Endothelial cell of umbilical vein (primary cell): ENCODE measurements at regions not wholly inside any gene's neighbourhood (a gene's known extent, or its start where the extent isn't known, plus 50 kb on each side); places are given as distances from the start of the nearest gene placed in this dataset.

Experiments
- BruUV-seq: library from RNA; stranded (reverse); fragments of 400-500 nt; replicated peaks from 2 replicates; lab custom pipeline; 2021; lab: Mats Ljungman, UMichigan
- CTCF ChIA-PET: fragments of 300-600, 350-600 bp; sonication (Branson Sonifier 250); formaldehyde crosslinking; loops from one replicate; lab custom pipeline; 2021; ENCODE audit warnings: antibody characterized with exemption, inconsistent platforms; lab: Charles Lee
- POLR2A ChIA-PET: fragments of 300-600, 350-600 bp; sonication (Branson Sonifier 250); formaldehyde crosslinking; loops from one replicate; lab custom pipeline; 2021; ENCODE audit warnings: antibody characterized with exemption, inconsistent platforms; lab: Charles Lee
- DNase-seq: peaks from one replicate; pipeline ENCODE4 v3.0.0-alpha.2; 2011; ENCODE audit warnings: low read depth, low spot score
- FAIRE-seq: peaks from 2 replicates; lab custom pipeline; 2011; peaks lifted over from hg19 to GRCh38; lab: Jason Lieb, UNC
- H2AFZ ChIP-seq: 2 replicates; pipeline ENCODE4 v1.6.0; 2012; ENCODE audit warnings: low read depth, low read length, control low read depth, inconsistent platforms
- H3K27ac ChIP-seq: 2 replicates; pipeline ENCODE4 v1.5.1; 2011; ENCODE audit warnings: low read depth, mild to moderate bottlenecking, control low read depth, low read length, moderate library complexity; ENCODE audit not compliant: insufficient read depth
- H3K27me3 ChIP-seq, 2 experiments: 2 replicates each; pipeline versions ENCODE4 v1.6.0 to v1.6.1; 2011; ENCODE audit warnings: low read length in 2 of 2, mixed read lengths in 1 of 2; ENCODE audit not compliant: control insufficient read depth in 2 of 2, insufficient read depth in 2 of 2
- H3K36me3 ChIP-seq, 2 experiments: 2 replicates in 1 of 2; 3 replicates in 1 of 2; pipeline ENCODE4 v1.5.1; 2011; ENCODE audit warnings: low read length in 2 of 2, mild to moderate bottlenecking in 1 of 2, moderate library complexity in 1 of 2; ENCODE audit not compliant: control insufficient read depth in 2 of 2, insufficient read depth in 2 of 2; ENCODE audit errors: extremely low read depth in 1 of 2
- H3K4me1 ChIP-seq: 3 replicates; pipeline ENCODE4 v1.5.1; 2011; ENCODE audit warnings: mild to moderate bottlenecking, low read length; ENCODE audit not compliant: control insufficient read depth, insufficient read depth; ENCODE audit errors: extremely low read depth
- H3K4me2 ChIP-seq: 2 replicates; pipeline ENCODE4 v1.6.1; 2011; ENCODE audit warnings: low read length, control low read depth, mixed read lengths; ENCODE audit not compliant: insufficient read depth
- H3K4me3 ChIP-seq, 3 experiments: fragments of 200-600 bp in 1 of 3; sonication (generic), shearing (Covaris generic) in 1 of 3; replicated peaks in 1 of 3; 2 replicates each; pipeline ENCODE4 v1.5.1; 2011 to 2016; ENCODE audit warnings: control low read depth in 3 of 3, low read length in 3 of 3, mild to moderate bottlenecking in 2 of 3, inconsistent platforms in 1 of 3, low read depth in 1 of 3, moderate library complexity in 1 of 3; ENCODE audit not compliant: insufficient read depth in 1 of 3
- H3K79me2 ChIP-seq: 2 replicates; pipeline ENCODE4 v1.6.0; 2012; ENCODE audit warnings: low read length, inconsistent platforms; ENCODE audit not compliant: control insufficient read depth, insufficient read depth
- H3K9ac ChIP-seq: replicated peaks from 2 replicates; pipeline ENCODE3; 2011; ENCODE audit warnings: low read length, control low read depth; ENCODE audit not compliant: insufficient read depth; ENCODE audit errors: extremely low read depth
- H3K9me1 ChIP-seq: replicated peaks from 3 replicates; pipeline ENCODE4 v1.6.0; 2011; ENCODE audit warnings: mild to moderate bottlenecking, low read length; ENCODE audit not compliant: control insufficient read depth, insufficient read depth; ENCODE audit errors: extremely low read depth
- H3K9me3 ChIP-seq: replicated peaks from 2 replicates; pipeline ENCODE4 v1.5.1; 2012; ENCODE audit warnings: low read length, inconsistent platforms; ENCODE audit not compliant: control insufficient read depth, insufficient read depth
- H4K20me1 ChIP-seq: replicated peaks from 2 replicates; pipeline ENCODE3; 2011; ENCODE audit warnings: mild to moderate bottlenecking, low read length; ENCODE audit not compliant: control insufficient read depth, insufficient read depth; ENCODE audit errors: extremely low read depth
- EZH2 ChIP-seq: IDR thresholded peaks from 2 replicates; pipeline ENCODE4 v1.6.1; 2012; ENCODE audit warnings: borderline replicate concordance, low read depth, mild to moderate bottlenecking, moderate library complexity, low read length, inconsistent platforms; ENCODE audit not compliant: severe bottlenecking
- FOS ChIP-seq: IDR thresholded peaks from 2 replicates; pipeline ENCODE4 v1.6.1; 2011; ENCODE audit warnings: mild to moderate bottlenecking, low read length, moderate library complexity, borderline replicate concordance; ENCODE audit not compliant: insufficient read depth
- GATA2 ChIP-seq: IDR thresholded peaks from 2 replicates; pipeline ENCODE4 v1.7.0; 2011; ENCODE audit warnings: low read depth, mild to moderate bottlenecking, moderate library complexity, mixed read lengths, low read length; ENCODE audit not compliant: insufficient read length, insufficient read depth
- JUN ChIP-seq: IDR thresholded peaks from 2 replicates; pipeline ENCODE4 v1.6.1; 2011; ENCODE audit warnings: borderline replicate concordance, low read depth; ENCODE audit not compliant: insufficient read length, insufficient read depth
- POLR2A ChIP-seq: IDR thresholded peaks from 2 replicates; pipeline ENCODE4 v1.6.1; 2012; ENCODE audit warnings: low read depth, mild to moderate bottlenecking, control low read depth, low read length
- POLR2AphosphoS5 ChIP-seq: IDR thresholded peaks from 2 replicates; pipeline ENCODE4 v1.6.1; 2012; ENCODE audit warnings: low read depth, mild to moderate bottlenecking, control low read depth, low read length, moderate library complexity; ENCODE audit not compliant: insufficient read depth
- dilution Hi-C: fragments of 300-500 bp; cut with MboI; formaldehyde crosslinking; loops from one replicate; pipeline ENCODE4 v1.15.0; 2019; ENCODE audit warnings: low sequenced_read_pairs; ENCODE audit not compliant: extremely low pct_ligation_motif_present
- intact Hi-C: fragments of 100-400 bp; cut with micrococcal nuclease; formaldehyde crosslinking; loops from one replicate; pipeline ENCODE4 v1.10.0; 2022
- TF ChIP-seq, protein P1 (sequence below): IDR thresholded peaks from 2 replicates; pipeline ENCODE4 v1.6.1; 2011; ENCODE audit not compliant: insufficient read depth, insufficient read length
- TF ChIP-seq, protein P2 (sequence below), 2 donors: IDR thresholded peaks; 1 replicate in 1 of 2; 2 replicates in 1 of 2; pipeline ENCODE4 v1.5.1; 2011; ENCODE audit warnings: low read length in 2 of 2, mild to moderate bottlenecking in 2 of 2, moderate library complexity in 2 of 2, control low read depth in 1 of 2, inconsistent platforms in 1 of 2, low read depth in 1 of 2; ENCODE audit not compliant: insufficient read depth in 1 of 2; ENCODE audit errors: extremely low read depth in 1 of 2

- Histone ChIP-seq H3K79me2 (no peaks in the 10 kb centered on the region), H3K4me2 (peak overlapping the region; percentile 69), H3K36me3 (no peaks in the 10 kb centered on the region), H3K4me3 (no peak overlapping the region), H3K4me1 (peaks cover 21% of the 10 kb centered on the region), H3K9me3 (no peaks in the 10 kb centered on the region), H3K9me1 (no peaks in the 10 kb centered on the region), H2AFZ (peak overlapping the region; percentile 92), H3K27me3 (no peaks in the 10 kb centered on the region), H3K27ac (no peak overlapping the region), H4K20me1 (no peaks in the 10 kb centered on the region), H3K9ac (no peak overlapping the region)
- no peak for DNase-seq
- ChIA-PET CTCF (interaction anchor here (1.7 to 1.8 kb wide), 3 partner anchors 8 to 261 kb away, joined by 5 to 11 read pairs (median 8); no protein-coding TSS in a partner anchor), POLR2A (no interaction called here)
- dilution Hi-C loops, result no loop called here
- TF ChIP-seq POLR2AphosphoS5 (no peak), EZH2 (no peak), GATA2 (no peak), POLR2A (no peak), JUN (no peak), FOS (no peak)
- TF ChIP-seq, protein P1, sequence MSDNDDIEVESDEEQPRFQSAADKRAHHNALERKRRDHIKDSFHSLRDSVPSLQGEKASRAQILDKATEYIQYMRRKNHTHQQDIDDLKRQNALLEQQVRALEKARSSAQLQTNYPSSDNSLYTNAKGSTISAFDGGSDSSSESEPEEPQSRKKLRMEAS, result no peak
- TF ChIP-seq, protein P2, sequence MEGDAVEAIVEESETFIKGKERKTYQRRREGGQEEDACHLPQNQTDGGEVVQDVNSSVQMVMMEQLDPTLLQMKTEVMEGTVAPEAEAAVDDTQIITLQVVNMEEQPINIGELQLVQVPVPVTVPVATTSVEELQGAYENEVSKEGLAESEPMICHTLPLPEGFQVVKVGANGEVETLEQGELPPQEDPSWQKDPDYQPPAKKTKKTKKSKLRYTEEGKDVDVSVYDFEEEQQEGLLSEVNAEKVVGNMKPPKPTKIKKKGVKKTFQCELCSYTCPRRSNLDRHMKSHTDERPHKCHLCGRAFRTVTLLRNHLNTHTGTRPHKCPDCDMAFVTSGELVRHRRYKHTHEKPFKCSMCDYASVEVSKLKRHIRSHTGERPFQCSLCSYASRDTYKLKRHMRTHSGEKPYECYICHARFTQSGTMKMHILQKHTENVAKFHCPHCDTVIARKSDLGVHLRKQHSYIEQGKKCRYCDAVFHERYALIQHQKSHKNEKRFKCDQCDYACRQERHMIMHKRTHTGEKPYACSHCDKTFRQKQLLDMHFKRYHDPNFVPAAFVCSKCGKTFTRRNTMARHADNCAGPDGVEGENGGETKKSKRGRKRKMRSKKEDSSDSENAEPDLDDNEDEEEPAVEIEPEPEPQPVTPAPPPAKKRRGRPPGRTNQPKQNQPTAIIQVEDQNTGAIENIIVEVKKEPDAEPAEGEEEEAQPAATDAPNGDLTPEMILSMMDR (IDR thresholded peaks at IDR 0.05; ENCODE audit: extremely low read depth in 1 of 2, insufficient read depth in 1 of 2, low read depth in 1 of 2, low read length in 2 of 2), result no peak
- FAIRE-seq, result no peak
- BruUV-seq, result no TSS peak
- intact Hi-C loops, result no loop called here
Measured at GRCh38 chr15:99443056-99443756, 122.6 kb upstream of the MEF2A start.
